Motor neuron (in vitro differentiated cells): ENCODE measurements at regions not wholly inside any gene's neighbourhood (a gene's known extent, or its start where the extent isn't known, plus 50 kb on each side); places are given as distances from the start of the nearest gene placed in this dataset.

Experiments used
- ATAC-seq, 8 experiments: fragments of 200-7000 bp; cut with Tn5 transposase; replicated peaks in 6 of 8; 2 replicates each; pipeline ENCODE4 v1.8.0; 2021; ENCODE audit warnings: mild to moderate bottlenecking in 8 of 8, moderate library complexity in 8 of 8
- H3K27ac ChIP-seq, 2 donors: fragments of 250-450 bp; sonication (Bioruptor Pico); 2 replicates each; pipeline ENCODE4 v1.9.0; 2021; ENCODE audit warnings: antibody characterized with exemption in 2 of 2, mild to moderate bottlenecking in 2 of 2, moderate library complexity in 1 of 2
- H3K4me1 ChIP-seq, 2 donors: fragments of 250-450 bp; sonication (Bioruptor Pico); replicated peaks in 1 of 2; 2 replicates each; pipeline ENCODE4 v1.6.1; 2021; ENCODE audit warnings: antibody characterized with exemption in 2 of 2, mild to moderate bottlenecking in 2 of 2, moderate library complexity in 1 of 2
- H3K4me3 ChIP-seq, 5 donors: fragments of 250-450 bp; sonication (Bioruptor Pico); 2 replicates each; pipeline ENCODE4 v1.9.0; 2021; ENCODE audit warnings: antibody characterized with exemption in 5 of 5, mild to moderate bottlenecking in 5 of 5, moderate library complexity in 4 of 5
- WGBS, 10 experiments: fragments of 450-650 bp; shearing (Covaris generic); methylation state at CpG; one replicate each; pipeline ENCODE4 v1.0.0; 2022; 5-methylcytosine and 5-hydroxymethylcytosine counted together
- in situ Hi-C, 9 experiments: fragments of 400-800 bp; cut with MboI; loops; one replicate each; pipeline ENCODE4 v1.15.0; 2021; ENCODE audit warnings: low sequenced_read_pairs in 9 of 9, low pct_unique_long_range_greater_than_20kb in 2 of 9; ENCODE audit not compliant: unreplicated experiment in 9 of 9

- 46 to 80% (median 54%) methylated on average over 1 to 6 of the region's 8 CpGs; no CpG with 5 or more reads in 1 of the 10 experiments for WGBS, 10 experiments
- in situ Hi-C loops = no loop called here
- Histone ChIP-seq H3K4me1 (peaks cover 0 to 2% of the 10 kb centered on the region in 2 donors), H3K4me3 (no peak overlapping the region), H3K27ac (no peak overlapping the region)
- no peak for ATAC-seq
Observed at GRCh38 chr11:119964136-119965025, 173.5 kb downstream of the TRIM29 start.

GRCh38 chr11:119957951-119958350 is 180.0 kb downstream of the TRIM29 start:
- ATAC-seq = no peak
- Histone ChIP-seq H3K4me3 (no peak overlapping the region), H3K27ac (no peak overlapping the region), H3K4me1 (peaks cover 0 to 2% of the 10 kb centered on the region in 2 donors)
- WGBS, 10 experiments = 14 to 83% (median 60%) methylated on average over 1 to 2 of the region's 2 CpGs; no CpG with 5 or more reads in 2 of the 10 experiments
- in situ Hi-C loops = no loop called here

GRCh38 chr11:119952441-119952840 is 185.5 kb downstream of the TRIM29 start:
- Histone ChIP-seq H3K4me1 (peaks cover 0 to 4% of the 10 kb centered on the region in 2 donors), H3K4me3 (no peak overlapping the region), H3K27ac (no peak overlapping the region)
- in situ Hi-C loops = no loop called here
- no peak for ATAC-seq
- WGBS, 10 experiments = 18 to 92% (median 82%) methylated on average over 1 to 5 of the region's 6 CpGs; no CpG with 5 or more reads in 2 of the 10 experiments

- in situ Hi-C loops = no loop called here
- 73 to 85% methylated on average over 5 of the region's 5 CpGs; no CpG with 5 or more reads in 8 of the 10 experiments for WGBS, 10 experiments
- H3K4me3 ChIP-seq = no peak overlapping the region
- no peak overlapping the region for H3K27ac ChIP-seq
- peak in 5 of 8 experiments; percentile 15 to 62 (median 39) for ATAC-seq
- H3K4me1 ChIP-seq = peaks cover 25 to 29% of the 10 kb centered on the region in 2 donors
Observed at GRCh38 chr11:119943298-119943655, 194.6 kb downstream of the TRIM29 start.

- Histone ChIP-seq H3K27ac (peak overlapping the region in 1 of 2 donors; percentile 25), H3K4me3 (no peak overlapping the region), H3K4me1 (peaks cover 25 to 29% of the 10 kb centered on the region in 2 donors)
- WGBS, 10 experiments = 18 to 90% (median 81%) methylated on average over 2 to 7 of the region's 7 CpGs; no CpG with 5 or more reads in 1 of the 10 experiments
- ATAC-seq = peak in 5 of 8 experiments; percentile 22 to 73 (median 68)
- in situ Hi-C loops = no loop called here
Observed at GRCh38 chr11:119942583-119943297, 195.2 kb downstream of the TRIM29 start.

GRCh38 chr11:119941636-119942411 is 196.1 kb downstream of the TRIM29 start:
- peak in 5 of 8 experiments; percentile 28 to 60 (median 55) for ATAC-seq
- no peak overlapping the region for H3K4me3 ChIP-seq
- H3K4me1 ChIP-seq = peaks cover 25 to 29% of the 10 kb centered on the region in 2 donors
- peak overlapping the region in 1 of 2 donors; percentile 64 for H3K27ac ChIP-seq
- WGBS, 10 experiments = 17 to 90% (median 55%) methylated on average over 1 to 8 of the region's 16 CpGs; no CpG with 5 or more reads in 1 of the 10 experiments
- in situ Hi-C loops = no loop called here

GRCh38 chr11:119941171-119941570 is 196.7 kb downstream of the TRIM29 start:
- peak in 1 of 8 experiments; percentile 8 for ATAC-seq
- Histone ChIP-seq H3K4me1 (peaks cover 25 to 29% of the 10 kb centered on the region in 2 donors), H3K27ac (peak overlapping the region in 1 of 2 donors; percentile 64), H3K4me3 (no peak overlapping the region)
- WGBS, 10 experiments = 17 to 83% (median 67%) methylated on average over 1 to 6 of the region's 6 CpGs; no CpG with 5 or more reads in 2 of the 10 experiments
- in situ Hi-C loops = no loop called here

- Histone ChIP-seq H3K27ac (peak overlapping the region in 1 of 2 donors; percentile 64), H3K4me1 (peaks cover 29% of the 10 kb centered on the region in 2 donors), H3K4me3 (no peak overlapping the region)
- 25 to 100% (median 80%) methylated on average over 1 to 3 of the region's 7 CpGs; no CpG with 5 or more reads in 3 of the 10 experiments for WGBS, 10 experiments
- ATAC-seq = peak in 2 of 8 experiments; percentile 25 to 28
- in situ Hi-C loops = no loop called here
Observed at GRCh38 chr11:119940401-119940976, 197.4 kb downstream of the TRIM29 start.

- in situ Hi-C loops = no loop called here
- 0 to 100% (median 86%) methylated on average over 1 to 4 of the region's 4 CpGs; no CpG with 5 or more reads in 1 of the 10 experiments for WGBS, 10 experiments
- Histone ChIP-seq H3K4me1 (peaks cover 44 to 45% of the 10 kb centered on the region in 2 donors), H3K4me3 (no peak overlapping the region), H3K27ac (no peak overlapping the region)
- ATAC-seq = no peak
Observed at GRCh38 chr11:119937412-119937811, 200.5 kb downstream of the TRIM29 start.

- 4 to 100% (median 87%) methylated on average over 1 to 5 of the region's 5 CpGs; no CpG with 5 or more reads in 3 of the 10 experiments for WGBS, 10 experiments
- in situ Hi-C loops = no loop called here
- ATAC-seq = no peak
- Histone ChIP-seq H3K27ac (no peak overlapping the region), H3K4me1 (peaks cover 35 to 36% of the 10 kb centered on the region in 2 donors), H3K4me3 (no peak overlapping the region)
Observed at GRCh38 chr11:119936426-119936825, 201.5 kb downstream of the TRIM29 start.

GRCh38 chr11:119935349-119935925 is 202.5 kb downstream of the TRIM29 start:
- peak in 5 of 8 experiments; percentile 44 to 70 (median 54) for ATAC-seq
- peaks cover 26 to 27% of the 10 kb centered on the region in 2 donors for H3K4me1 ChIP-seq
- WGBS, 10 experiments = 33 to 40% methylated on average over 1 of the region's 7 CpGs; no CpG with 5 or more reads in 8 of the 10 experiments
- no peak overlapping the region for H3K27ac ChIP-seq
- in situ Hi-C loops = no loop called here
- no peak overlapping the region for H3K4me3 ChIP-seq

- ATAC-seq = peak in 5 of 8 experiments; percentile 21 to 50 (median 37)
- WGBS, 10 experiments = 0 to 94% (median 41%) methylated on average over 1 to 3 of the region's 5 CpGs; no CpG with 5 or more reads in 3 of the 10 experiments
- in situ Hi-C loops = no loop called here
- Histone ChIP-seq H3K4me3 (no peak overlapping the region), H3K4me1 (peaks cover 26 to 27% of the 10 kb centered on the region in 2 donors), H3K27ac (peak overlapping the region in 1 of 2 donors; percentile 10)
Observed at GRCh38 chr11:119934866-119935265, 203.0 kb downstream of the TRIM29 start.
